GM10248 (cell line): ENCODE measurements at regions not wholly inside any gene's neighbourhood (a gene's known extent, or its start where the extent isn't known, plus 50 kb on each side); places are given as distances from the start of the nearest gene placed in this dataset.

ENCODE experiments used
- CTCF ChIA-PET: fragments of 300-600 bp; sonication (Branson Sonifier 250); formaldehyde crosslinking; extraction: SDS; loops from one replicate; lab custom pipeline; 2021; ENCODE audit warnings: antibody characterized with exemption; lab: Yijun Ruan, JAX
- POLR2A ChIA-PET: fragments of 350-650 bp; sonication (Branson Sonifier 250); formaldehyde crosslinking; extraction: SDS; loops from one replicate; lab custom pipeline; 2020; ENCODE audit warnings: antibody characterized with exemption; lab: Yijun Ruan, JAX
- DNase-seq: peaks from one replicate; pipeline ENCODE4 v3.0.0; 2012; ENCODE audit errors: extremely low spot score
- TF ChIP-seq, protein P1 (sequence below): IDR thresholded peaks from 2 replicates; pipeline ENCODE4 v1.5.1; 2012; ENCODE audit warnings: mild to moderate bottlenecking, low read depth; ENCODE audit errors: extremely low read depth, missing control alignments, control extremely low read depth

DNA sequence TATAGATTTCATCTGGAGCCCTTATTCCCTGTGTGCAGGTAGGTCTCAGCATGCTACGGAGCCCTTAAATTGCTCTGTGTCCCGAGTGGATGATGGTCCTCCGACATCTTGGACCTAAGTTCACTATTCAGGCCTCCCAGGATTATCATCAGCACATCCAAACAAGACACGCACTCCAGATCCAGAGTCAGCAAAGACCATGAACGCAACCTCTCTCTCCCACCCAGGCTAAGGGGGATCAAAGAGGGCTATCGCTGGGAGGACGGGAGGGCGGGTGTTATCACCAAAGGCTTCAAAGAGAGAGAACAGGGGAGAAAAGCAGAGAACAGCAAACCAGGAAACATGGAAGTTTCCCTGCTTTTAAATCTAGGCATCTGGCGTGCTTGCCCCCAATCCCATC lies 659.4 kb downstream of the TBC1D22A start:
- ChIA-PET POLR2A (no interaction called here), CTCF (no interaction called here)
- TF ChIP-seq, protein P1, sequence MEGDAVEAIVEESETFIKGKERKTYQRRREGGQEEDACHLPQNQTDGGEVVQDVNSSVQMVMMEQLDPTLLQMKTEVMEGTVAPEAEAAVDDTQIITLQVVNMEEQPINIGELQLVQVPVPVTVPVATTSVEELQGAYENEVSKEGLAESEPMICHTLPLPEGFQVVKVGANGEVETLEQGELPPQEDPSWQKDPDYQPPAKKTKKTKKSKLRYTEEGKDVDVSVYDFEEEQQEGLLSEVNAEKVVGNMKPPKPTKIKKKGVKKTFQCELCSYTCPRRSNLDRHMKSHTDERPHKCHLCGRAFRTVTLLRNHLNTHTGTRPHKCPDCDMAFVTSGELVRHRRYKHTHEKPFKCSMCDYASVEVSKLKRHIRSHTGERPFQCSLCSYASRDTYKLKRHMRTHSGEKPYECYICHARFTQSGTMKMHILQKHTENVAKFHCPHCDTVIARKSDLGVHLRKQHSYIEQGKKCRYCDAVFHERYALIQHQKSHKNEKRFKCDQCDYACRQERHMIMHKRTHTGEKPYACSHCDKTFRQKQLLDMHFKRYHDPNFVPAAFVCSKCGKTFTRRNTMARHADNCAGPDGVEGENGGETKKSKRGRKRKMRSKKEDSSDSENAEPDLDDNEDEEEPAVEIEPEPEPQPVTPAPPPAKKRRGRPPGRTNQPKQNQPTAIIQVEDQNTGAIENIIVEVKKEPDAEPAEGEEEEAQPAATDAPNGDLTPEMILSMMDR: no peak
- no peak for DNase-seq

GRCh38 chr22:47420211-47420610 lies 657.8 kb downstream of the TBC1D22A start:
- no peak for DNase-seq
- ChIA-PET CTCF (no interaction called here), POLR2A (no interaction called here)
- TF ChIP-seq, protein P1: no peak

- TF ChIP-seq, protein P1: no peak
- CTCF ChIA-PET: no interaction called here
- DNase-seq: no peak
- POLR2A ChIA-PET: no interaction called here
Measured at GRCh38 chr22:47419239-47419638, 656.8 kb downstream of the TBC1D22A start.

DNA sequence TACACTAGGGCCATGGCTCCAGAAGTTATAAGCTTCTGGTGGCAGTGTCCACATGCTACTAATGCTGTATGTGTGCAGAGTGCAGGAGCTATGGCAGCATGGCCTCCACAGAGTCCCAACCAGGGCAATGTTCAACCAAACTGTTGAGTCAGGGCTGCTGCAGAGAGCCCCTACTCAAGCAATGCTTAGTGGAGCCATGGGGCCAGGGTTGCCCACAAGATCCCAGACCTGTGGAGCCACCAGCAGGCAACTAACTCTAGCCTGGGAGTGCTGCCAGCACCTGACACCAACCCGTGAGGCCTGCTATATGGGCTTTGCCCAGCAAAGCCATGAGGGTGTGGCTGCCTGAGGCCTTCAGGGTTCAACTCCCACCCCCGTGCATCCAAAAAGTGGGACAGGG lies 655.2 kb downstream of the TBC1D22A start:
- ChIA-PET CTCF (no interaction called here), POLR2A (no interaction called here)
- TF ChIP-seq, protein P1: no peak
- no peak for DNase-seq

DNA sequence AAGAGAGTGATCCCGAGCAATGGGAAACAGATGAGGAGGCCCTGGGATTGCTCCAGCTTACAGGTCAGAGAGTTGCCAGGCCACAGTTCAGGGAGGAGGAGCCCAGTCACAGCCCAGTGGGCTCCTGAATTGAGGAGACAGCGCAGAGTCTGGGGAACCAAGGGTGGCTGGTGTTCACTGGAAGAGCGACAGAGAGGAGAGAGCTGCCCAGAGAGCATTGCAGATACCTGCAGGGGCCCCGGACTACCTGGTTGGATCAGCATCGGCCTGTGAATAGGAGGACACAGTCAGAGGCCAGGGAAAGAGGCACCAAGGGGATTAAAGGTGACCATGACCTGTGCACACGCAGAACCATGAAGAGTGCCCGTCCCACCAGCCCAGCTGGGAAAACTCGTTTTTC lies 648.6 kb downstream of the TBC1D22A start:
- ChIA-PET POLR2A (no interaction called here), CTCF (no interaction called here)
- DNase-seq: no peak
- TF ChIP-seq, protein P1: no peak

DNA sequence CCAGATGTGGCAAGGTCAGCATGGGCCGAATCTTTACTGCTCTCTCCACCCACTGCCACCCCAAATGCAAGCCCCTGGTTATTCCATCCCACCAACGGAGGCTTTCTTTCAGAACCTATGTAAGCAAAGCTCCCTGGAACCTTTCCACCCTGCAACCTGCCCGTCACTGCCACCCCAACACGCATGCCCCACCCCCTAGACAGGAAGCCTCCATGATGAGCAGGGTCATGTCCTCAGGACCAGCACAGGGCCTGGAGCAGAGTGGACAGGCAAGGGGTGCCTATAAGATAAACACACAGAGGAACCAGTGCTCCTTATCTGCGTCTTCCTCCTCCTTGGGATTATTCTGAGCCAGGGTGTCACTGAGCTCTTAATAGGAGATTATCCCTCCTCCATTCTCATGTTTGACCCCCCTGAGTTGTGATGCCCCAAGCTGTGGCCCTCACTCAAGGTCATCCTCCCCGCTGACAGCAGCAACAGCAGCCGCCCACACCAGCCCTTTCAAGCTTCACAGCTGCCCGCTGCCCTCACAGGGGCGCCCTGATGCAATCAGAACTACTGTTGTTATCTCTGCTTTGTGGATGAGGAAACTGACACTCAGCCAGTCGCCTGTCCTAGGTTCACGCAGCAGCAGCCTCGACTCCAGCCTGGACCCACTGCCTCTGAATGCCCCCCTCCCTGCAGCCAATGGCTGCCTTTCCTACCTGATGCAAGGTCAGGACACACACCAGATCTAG lies 647.3 kb downstream of the TBC1D22A start:
- TF ChIP-seq, protein P1: no peak
- ChIA-PET CTCF (no interaction called here), POLR2A (no interaction called here)
- no peak for DNase-seq
